ENCODE measurements at regions not wholly inside any gene's neighbourhood (a gene's known extent, or its start where the extent isn't known, plus 50 kb on each side); places are given as distances from the start of the nearest gene placed in this dataset.

GRCh38 chr14:105588236-105588860 lies 62.0 kb downstream of the TMEM121 start:
- TF ChIP-seq CTCF (IDR thresholded peaks at IDR 0.05) (no peak), POLR2A (IDR thresholded peaks at IDR 0.05) (no peak)

Measured in body of pancreas (tissue), 4 donors.